ENCODE measurements at regions not wholly inside any gene's neighbourhood (a gene's known extent, or its start where the extent isn't known, plus 50 kb on each side); places are given as distances from the start of the nearest gene placed in this dataset.

DNA sequence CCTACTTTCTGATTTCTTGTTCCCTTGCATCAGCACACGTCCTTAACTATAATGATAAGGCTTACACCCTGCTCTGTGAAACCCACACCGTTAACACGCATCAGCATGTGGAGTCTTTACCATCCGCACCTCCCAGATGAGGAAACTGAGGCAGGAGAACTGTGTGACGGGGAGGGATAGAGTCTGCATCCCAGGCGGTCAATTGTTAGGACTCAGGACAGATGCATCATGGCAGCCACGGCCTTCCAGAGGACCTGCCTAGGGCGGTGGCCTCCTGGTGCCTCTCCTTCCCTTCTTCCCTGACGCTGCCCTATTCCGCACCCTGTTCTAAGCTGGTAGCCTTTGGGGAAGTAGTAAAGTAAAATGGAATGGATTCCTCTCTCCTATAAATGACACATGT, 326.0 kb downstream of the TEX29 start:
- WGBS, 2 donors: 85 to 91% methylated on average over 10 of the region's 10 CpGs
- peaks cover 0 to 9% (median 0%) of the 10 kb centered on the region in 3 donors for H3K27me3 ChIP-seq
- no peaks in the 10 kb centered on the region for H3K36me3 ChIP-seq
- H3K9me3 ChIP-seq: no peaks in the 10 kb centered on the region
- H3K4me1 ChIP-seq: no peaks in the 10 kb centered on the region
- TF ChIP-seq EP300 (IDR thresholded peaks at IDR 0.05): no peak
- no peak for TF ChIP-seq POLR2A (IDR thresholded peaks at IDR 0.05)
- TF ChIP-seq POLR2AphosphoS5 (IDR thresholded peaks at IDR 0.05): no peak
- TF ChIP-seq, protein P1, sequence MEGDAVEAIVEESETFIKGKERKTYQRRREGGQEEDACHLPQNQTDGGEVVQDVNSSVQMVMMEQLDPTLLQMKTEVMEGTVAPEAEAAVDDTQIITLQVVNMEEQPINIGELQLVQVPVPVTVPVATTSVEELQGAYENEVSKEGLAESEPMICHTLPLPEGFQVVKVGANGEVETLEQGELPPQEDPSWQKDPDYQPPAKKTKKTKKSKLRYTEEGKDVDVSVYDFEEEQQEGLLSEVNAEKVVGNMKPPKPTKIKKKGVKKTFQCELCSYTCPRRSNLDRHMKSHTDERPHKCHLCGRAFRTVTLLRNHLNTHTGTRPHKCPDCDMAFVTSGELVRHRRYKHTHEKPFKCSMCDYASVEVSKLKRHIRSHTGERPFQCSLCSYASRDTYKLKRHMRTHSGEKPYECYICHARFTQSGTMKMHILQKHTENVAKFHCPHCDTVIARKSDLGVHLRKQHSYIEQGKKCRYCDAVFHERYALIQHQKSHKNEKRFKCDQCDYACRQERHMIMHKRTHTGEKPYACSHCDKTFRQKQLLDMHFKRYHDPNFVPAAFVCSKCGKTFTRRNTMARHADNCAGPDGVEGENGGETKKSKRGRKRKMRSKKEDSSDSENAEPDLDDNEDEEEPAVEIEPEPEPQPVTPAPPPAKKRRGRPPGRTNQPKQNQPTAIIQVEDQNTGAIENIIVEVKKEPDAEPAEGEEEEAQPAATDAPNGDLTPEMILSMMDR (IDR thresholded peaks at IDR 0.05): no peak
- DNase-seq: peak; percentile 28
- H3K4me3 ChIP-seq: no peak overlapping the region
- intact Hi-C loops (cut with DNase I): no loop called here
- H3K27ac ChIP-seq: no peak overlapping the region

DNA sequence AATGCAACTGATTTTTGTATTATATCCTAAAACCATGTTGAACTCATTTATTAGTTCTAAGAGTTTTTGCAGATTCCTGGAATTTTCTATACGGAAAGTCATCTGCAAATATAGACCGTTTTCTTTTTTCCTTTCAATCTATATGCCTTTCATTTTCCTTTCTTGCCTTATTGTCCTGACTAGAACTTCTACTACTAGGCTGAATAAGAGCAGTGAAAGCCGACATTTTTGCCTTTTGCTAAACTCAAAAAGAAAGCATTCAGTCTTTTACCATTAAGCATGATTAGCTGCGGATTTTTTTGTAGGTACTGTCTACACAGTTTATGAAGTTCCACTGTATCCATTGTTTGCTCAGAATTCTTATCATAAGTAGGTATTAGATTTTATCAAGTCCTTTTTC, 328.4 kb downstream of the TEX29 start:
- DNase-seq: no peak
- intact Hi-C loops (cut with DNase I): no loop called here
- Histone ChIP-seq H3K9me3 (no peaks in the 10 kb centered on the region), H3K36me3 (no peaks in the 10 kb centered on the region), H3K4me1 (no peaks in the 10 kb centered on the region), H3K27me3 (peaks cover 0 to 24% (median 0%) of the 10 kb centered on the region in 3 donors), H3K4me3 (no peak overlapping the region), H3K27ac (no peak overlapping the region)
- 90 to 91% methylated on average over 4 of the region's 4 CpGs for WGBS, 2 donors
- TF ChIP-seq, protein P1 (IDR thresholded peaks at IDR 0.05): no peak
- no peak for TF ChIP-seq POLR2A (IDR thresholded peaks at IDR 0.05)
- TF ChIP-seq POLR2AphosphoS5 (IDR thresholded peaks at IDR 0.05): no peak
- TF ChIP-seq EP300 (IDR thresholded peaks at IDR 0.05): no peak

DNA sequence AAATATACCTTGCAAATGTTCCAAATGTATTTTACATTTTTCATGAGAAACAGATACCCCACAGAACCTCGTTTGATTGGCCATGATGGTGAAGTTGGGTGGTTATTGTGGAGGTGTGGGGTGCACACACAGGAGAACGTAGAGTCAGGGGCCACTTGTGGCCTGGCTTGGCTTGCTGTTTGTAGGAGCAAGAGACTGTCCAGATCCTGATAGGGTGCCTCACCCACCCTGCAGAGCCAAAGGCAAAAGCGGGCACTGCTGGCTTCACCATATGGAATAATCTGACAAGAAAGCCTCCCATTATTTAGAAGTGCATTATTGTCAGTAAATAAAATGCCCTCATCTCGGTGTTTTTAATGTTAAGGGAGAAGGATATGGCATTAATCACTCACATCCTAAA, 330.2 kb downstream of the TEX29 start:
- no peak for DNase-seq
- no peak overlapping the region for H3K27ac ChIP-seq
- H3K4me1 ChIP-seq: no peaks in the 10 kb centered on the region
- peaks cover 0 to 30% (median 0%) of the 10 kb centered on the region in 3 donors for H3K27me3 ChIP-seq
- TF ChIP-seq POLR2AphosphoS5 (IDR thresholded peaks at IDR 0.05): no peak
- no peak for TF ChIP-seq EP300 (IDR thresholded peaks at IDR 0.05)
- TF ChIP-seq POLR2A (IDR thresholded peaks at IDR 0.05): no peak
- TF ChIP-seq, protein P1 (IDR thresholded peaks at IDR 0.05): no peak
- 59 to 69% methylated on average over 4 of the region's 4 CpGs for WGBS, 2 donors
- no peak overlapping the region for H3K4me3 ChIP-seq
- intact Hi-C loops (cut with DNase I): no loop called here
- no peaks in the 10 kb centered on the region for H3K9me3 ChIP-seq
- no peaks in the 10 kb centered on the region for H3K36me3 ChIP-seq

DNA sequence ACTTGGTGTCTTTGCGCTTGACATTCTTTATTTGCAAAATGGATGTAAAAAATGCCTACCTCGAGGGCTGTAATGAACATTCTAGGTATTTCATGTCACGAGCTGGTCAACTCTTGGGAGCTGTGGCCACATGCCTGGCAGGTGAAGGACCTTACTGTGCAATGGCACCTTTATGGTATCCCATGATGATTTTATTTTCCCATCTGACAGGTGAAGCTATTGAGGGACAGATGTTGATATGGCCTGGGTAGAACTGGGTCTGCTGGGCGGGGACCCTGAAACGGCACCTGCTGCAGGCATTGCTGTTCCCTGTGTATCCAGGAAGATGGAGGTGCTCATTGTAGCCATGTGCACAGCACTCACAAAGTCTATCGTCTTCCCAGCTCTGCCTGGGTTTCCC, 332.2 kb downstream of the TEX29 start:
- peaks cover 0 to 30% (median 0%) of the 10 kb centered on the region in 3 donors for H3K27me3 ChIP-seq
- intact Hi-C loops (cut with DNase I): no loop called here
- H3K4me1 ChIP-seq: no peaks in the 10 kb centered on the region
- no peaks in the 10 kb centered on the region for H3K9me3 ChIP-seq
- H3K27ac ChIP-seq: no peak overlapping the region
- no peak for DNase-seq
- H3K36me3 ChIP-seq: no peaks in the 10 kb centered on the region
- no peak overlapping the region for H3K4me3 ChIP-seq
- TF ChIP-seq, protein P1 (IDR thresholded peaks at IDR 0.05): no peak
- WGBS, 2 donors: 72 to 87% methylated on average over 6 of the region's 6 CpGs

DNA sequence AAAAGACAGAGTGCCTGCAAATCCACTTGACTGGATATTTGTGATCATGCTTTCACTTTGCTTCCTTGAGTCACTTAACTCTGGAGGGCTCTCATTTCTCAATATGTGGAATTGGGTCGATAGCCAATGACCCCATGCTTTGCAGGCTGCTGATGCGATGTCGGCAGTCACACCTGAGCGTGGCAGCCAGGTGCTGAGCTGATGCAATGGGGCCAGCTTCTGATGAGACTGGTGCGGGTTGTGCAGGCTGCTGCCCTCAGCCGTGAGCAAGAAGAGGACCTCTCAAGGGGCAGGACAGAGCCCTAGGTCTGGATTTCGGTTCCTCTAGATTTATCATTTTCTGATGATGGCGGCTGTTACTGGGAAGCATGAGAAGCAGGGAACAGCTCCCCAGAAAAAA, 334.1 kb downstream of the TEX29 start:
- Histone ChIP-seq H3K36me3 (no peaks in the 10 kb centered on the region), H3K27me3 (peaks cover 0 to 30% (median 0%) of the 10 kb centered on the region in 3 donors), H3K4me3 (no peak overlapping the region), H3K27ac (no peak overlapping the region), H3K9me3 (no peaks in the 10 kb centered on the region), H3K4me1 (no peaks in the 10 kb centered on the region)
- DNase-seq: no peak
- WGBS, 2 donors: 92 to 93% methylated on average over 8 of the region's 8 CpGs
- no peak for TF ChIP-seq POLR2A (IDR thresholded peaks at IDR 0.05)
- TF ChIP-seq, protein P1 (IDR thresholded peaks at IDR 0.05): no peak
- no peak for TF ChIP-seq EP300 (IDR thresholded peaks at IDR 0.05)
- TF ChIP-seq POLR2AphosphoS5 (IDR thresholded peaks at IDR 0.05): no peak
- intact Hi-C loops (cut with DNase I): no loop called here

All from sigmoid colon (tissue), 6 donors.